Left lung (tissue), 4 donors: ENCODE measurements at regions not wholly inside any gene's neighbourhood (a gene's known extent, or its start where the extent isn't known, plus 50 kb on each side); places are given as distances from the start of the nearest gene placed in this dataset.

Experiments
- ATAC-seq: fragments of 200-7000 bp; cut with Tn5 transposase; one replicate; pipeline ENCODE4 v1.9.1; 2020; ENCODE audit warnings: moderate library complexity
- DNase-seq, 4 donors: peaks; one replicate each; pipeline ENCODE4 v3.0.0-alpha.2; 2013 to 2020
- H3K27ac ChIP-seq, 2 donors: fragments of 200-600 bp; sonication (generic) in 1 of 2; one replicate each; pipeline versions ENCODE4 v1.5.0 to v1.8.0; 2020 to 2021
- H3K27me3 ChIP-seq, 2 donors: fragments of 200-600 bp; sonication (generic) in 1 of 2; one replicate each; pipeline versions ENCODE4 v1.5.0 to v1.8.0; 2020 to 2021
- H3K36me3 ChIP-seq, 2 donors: fragments of 200-600 bp; sonication (generic) in 1 of 2; one replicate each; pipeline versions ENCODE4 v1.5.0 to v1.8.0; 2020 to 2021
- H3K4me1 ChIP-seq, 2 donors: fragments of 200-600 bp; one replicate each; pipeline ENCODE4 v1.8.0; 2021
- H3K4me3 ChIP-seq, 2 donors: fragments of 200-600 bp; sonication (generic) in 1 of 2; one replicate each; pipeline versions ENCODE4 v1.5.0 to v1.8.0; 2020 to 2021; ENCODE audit warnings: mild to moderate bottlenecking in 1 of 2
- H3K9me3 ChIP-seq, 2 donors: fragments of 200-600 bp; sonication (generic) in 1 of 2; one replicate each; pipeline versions ENCODE4 v1.5.0 to v1.8.0; 2020 to 2021
- intact Hi-C, 2 donors: fragments of 100-400 bp; cut with DNase I; formaldehyde crosslinking; loops; one replicate each; pipeline versions ENCODE4 v1.11.2 to v1.14.2; 2022
- TF ChIP-seq, protein P1 (sequence below), 2 donors: fragments of 200-600 bp; sonication (generic) in 1 of 2; IDR thresholded peaks; one replicate each; pipeline versions ENCODE4 v1.5.0 to v1.8.0; 2021; ENCODE audit warnings: antibody characterized with exemption in 2 of 2
- donor health status: DM: no; HTN: yes; CAD: no.
- donor health status: DM: no; HTN: no; CAD: no.

- intact Hi-C loops = no loop called here
- H3K4me3 ChIP-seq = no peak overlapping the region
Observed at GRCh38 chr5:174221436-174221835, 175.9 kb downstream of the NSG2 start.

GRCh38 chr5:174221946-174222345 lies 176.4 kb downstream of the NSG2 start:
- Histone ChIP-seq H3K9me3 (peaks cover 0 to 11% of the 10 kb centered on the region in 2 donors), H3K27me3 (peaks cover 0 to 6% of the 10 kb centered on the region in 2 donors), H3K36me3 (no peaks in the 10 kb centered on the region), H3K4me1 (no peaks in the 10 kb centered on the region), H3K27ac (no peak overlapping the region), H3K4me3 (no peak overlapping the region)
- no peak for DNase-seq
- TF ChIP-seq, protein P1, sequence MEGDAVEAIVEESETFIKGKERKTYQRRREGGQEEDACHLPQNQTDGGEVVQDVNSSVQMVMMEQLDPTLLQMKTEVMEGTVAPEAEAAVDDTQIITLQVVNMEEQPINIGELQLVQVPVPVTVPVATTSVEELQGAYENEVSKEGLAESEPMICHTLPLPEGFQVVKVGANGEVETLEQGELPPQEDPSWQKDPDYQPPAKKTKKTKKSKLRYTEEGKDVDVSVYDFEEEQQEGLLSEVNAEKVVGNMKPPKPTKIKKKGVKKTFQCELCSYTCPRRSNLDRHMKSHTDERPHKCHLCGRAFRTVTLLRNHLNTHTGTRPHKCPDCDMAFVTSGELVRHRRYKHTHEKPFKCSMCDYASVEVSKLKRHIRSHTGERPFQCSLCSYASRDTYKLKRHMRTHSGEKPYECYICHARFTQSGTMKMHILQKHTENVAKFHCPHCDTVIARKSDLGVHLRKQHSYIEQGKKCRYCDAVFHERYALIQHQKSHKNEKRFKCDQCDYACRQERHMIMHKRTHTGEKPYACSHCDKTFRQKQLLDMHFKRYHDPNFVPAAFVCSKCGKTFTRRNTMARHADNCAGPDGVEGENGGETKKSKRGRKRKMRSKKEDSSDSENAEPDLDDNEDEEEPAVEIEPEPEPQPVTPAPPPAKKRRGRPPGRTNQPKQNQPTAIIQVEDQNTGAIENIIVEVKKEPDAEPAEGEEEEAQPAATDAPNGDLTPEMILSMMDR (IDR thresholded peaks at IDR 0.05) = no peak
- intact Hi-C loops = no loop called here
- ATAC-seq = no peak

More at GRCh38 chr5:174221436-174221835, 175.9 kb downstream of the NSG2 start:
- Histone ChIP-seq H3K4me1 (no peaks in the 10 kb centered on the region), H3K9me3 (peaks cover 0 to 11% of the 10 kb centered on the region in 2 donors), H3K36me3 (no peaks in the 10 kb centered on the region), H3K27ac (no peak overlapping the region), H3K27me3 (peaks cover 0 to 6% of the 10 kb centered on the region in 2 donors)
- ATAC-seq (no peak), DNase-seq (no peak)
- TF ChIP-seq, protein P1 (IDR thresholded peaks at IDR 0.05) = no peak

DNA sequence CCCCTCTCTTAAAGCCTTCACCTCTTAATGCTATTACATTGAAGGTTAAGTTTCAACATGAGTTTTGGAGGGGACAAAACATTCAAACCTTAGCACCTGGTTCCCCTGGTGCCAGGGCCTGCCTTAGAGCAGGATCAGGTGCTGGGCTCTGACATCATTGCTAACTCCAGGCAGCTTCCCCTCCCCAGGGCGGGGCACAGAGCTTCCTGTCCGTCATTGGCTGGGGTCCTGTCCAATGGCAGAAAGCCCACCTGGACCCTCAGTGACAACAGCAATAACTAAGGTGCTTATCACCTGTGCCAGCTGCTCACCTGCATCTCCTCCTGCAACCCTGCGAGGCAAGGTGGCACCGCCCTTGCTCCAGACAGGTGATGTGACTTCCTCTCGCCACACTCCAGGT lies 177.4 kb downstream of the NSG2 start:
- intact Hi-C loops = no loop called here
- TF ChIP-seq, protein P1 (IDR thresholded peaks at IDR 0.05) = no peak

DNA sequence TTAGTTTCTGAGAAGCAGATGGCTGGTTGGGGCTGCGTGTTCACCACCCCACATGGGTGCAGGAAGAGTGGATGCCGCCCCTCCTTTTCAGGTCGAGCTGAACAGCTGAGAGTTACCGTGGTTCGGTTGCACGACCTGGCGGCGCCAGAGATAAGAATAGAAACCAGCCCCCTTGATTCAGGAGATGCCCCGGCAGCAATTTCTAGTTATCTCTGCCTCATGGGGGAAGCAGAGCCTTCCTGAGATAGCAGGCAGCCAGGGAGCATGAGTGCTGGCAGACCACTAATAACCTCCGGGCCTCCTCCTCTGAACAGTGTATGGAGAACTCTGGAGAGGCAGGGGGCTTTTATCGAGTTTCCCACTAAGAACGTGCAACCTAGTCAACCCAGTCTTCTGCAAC lies 177.8 kb downstream of the NSG2 start:
- no peak for ATAC-seq

More for the DNA sequence above, 177.4 kb downstream of the NSG2 start:
- Histone ChIP-seq H3K4me3 (no peak overlapping the region), H3K9me3 (peaks cover 0 to 5% of the 10 kb centered on the region in 2 donors), H3K4me1 (no peaks in the 10 kb centered on the region), H3K36me3 (no peaks in the 10 kb centered on the region), H3K27me3 (peaks cover 0 to 6% of the 10 kb centered on the region in 2 donors), H3K27ac (no peak overlapping the region)
- ATAC-seq (no peak), DNase-seq (no peak)

GRCh38 chr5:174229068-174229467 lies 183.6 kb downstream of the NSG2 start:
- Histone ChIP-seq H3K4me1 (no peaks in the 10 kb centered on the region), H3K4me3 (no peak overlapping the region), H3K27ac (no peak overlapping the region), H3K27me3 (no peaks in the 10 kb centered on the region), H3K36me3 (no peaks in the 10 kb centered on the region), H3K9me3 (no peaks in the 10 kb centered on the region)
- intact Hi-C loops = no loop called here
- no peak for DNase-seq
- TF ChIP-seq, protein P1 (IDR thresholded peaks at IDR 0.05) = no peak
- no peak for ATAC-seq

More for the DNA sequence above, 177.8 kb downstream of the NSG2 start:
- no peak overlapping the region for H3K4me3 ChIP-seq
- H3K27ac ChIP-seq = no peak overlapping the region
- no peak for DNase-seq
- intact Hi-C loops = no loop called here
- TF ChIP-seq, protein P1 (IDR thresholded peaks at IDR 0.05) = no peak
- H3K27me3 ChIP-seq = peaks cover 0 to 6% of the 10 kb centered on the region in 2 donors
- peaks cover 0 to under 1% of the 10 kb centered on the region in 2 donors for H3K9me3 ChIP-seq
- no peaks in the 10 kb centered on the region for H3K36me3 ChIP-seq
- H3K4me1 ChIP-seq = no peaks in the 10 kb centered on the region
